Right lobe of liver (tissue), 4 donors: ENCODE measurements at regions not wholly inside any gene's neighbourhood (a gene's known extent, or its start where the extent isn't known, plus 50 kb on each side); places are given as distances from the start of the nearest gene placed in this dataset.
"Not testable (repeated sequence)": the region's sequence is repeated elsewhere in the genome, so short reads cannot be mapped to it uniquely, and the experiment has no call there.

ENCODE experiments used
- POLR2A ChIP-seq: fragments of 450-650 bp; IDR thresholded peaks from one replicate; pipeline ENCODE4 v1.6.1; 2017; ENCODE audit warnings: antibody characterized with exemption, mild to moderate bottlenecking
- TF ChIP-seq, protein P1 (sequence below), 4 donors: fragments of 200-600 bp in 3 of 4; fragments of 450-650 bp in 1 of 4; IDR thresholded peaks; one replicate each; pipeline versions ENCODE4 v1.5.1 to v1.8.0; 2016 to 2022; ENCODE audit warnings: antibody characterized with exemption in 4 of 4, mild to moderate bottlenecking in 2 of 4
- donor health status: DM: no; HTN: no; CAD: no.
- donor health status: DM: no; HTN: no; CAD: no.
- donor health status: DM: no; HTN: yes; CAD: no.

DNA sequence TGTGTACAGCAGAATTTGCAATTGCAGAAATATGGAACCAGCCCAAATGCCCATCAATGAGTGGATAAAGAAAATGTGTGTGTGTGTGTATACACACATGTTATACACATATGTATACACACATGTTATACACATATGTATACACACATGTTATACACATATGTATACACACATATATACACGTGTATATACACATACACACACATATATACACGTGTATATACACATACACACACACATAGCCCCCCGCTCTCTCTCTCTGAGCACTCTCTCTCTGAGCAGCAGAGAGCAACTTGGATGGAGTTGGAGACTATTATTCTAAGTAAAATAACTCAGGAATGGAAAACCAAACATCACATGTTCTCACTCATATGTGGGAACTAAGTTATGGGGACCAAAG lies 289.6 kb upstream of the INTU start:
- TF ChIP-seq, protein P1, sequence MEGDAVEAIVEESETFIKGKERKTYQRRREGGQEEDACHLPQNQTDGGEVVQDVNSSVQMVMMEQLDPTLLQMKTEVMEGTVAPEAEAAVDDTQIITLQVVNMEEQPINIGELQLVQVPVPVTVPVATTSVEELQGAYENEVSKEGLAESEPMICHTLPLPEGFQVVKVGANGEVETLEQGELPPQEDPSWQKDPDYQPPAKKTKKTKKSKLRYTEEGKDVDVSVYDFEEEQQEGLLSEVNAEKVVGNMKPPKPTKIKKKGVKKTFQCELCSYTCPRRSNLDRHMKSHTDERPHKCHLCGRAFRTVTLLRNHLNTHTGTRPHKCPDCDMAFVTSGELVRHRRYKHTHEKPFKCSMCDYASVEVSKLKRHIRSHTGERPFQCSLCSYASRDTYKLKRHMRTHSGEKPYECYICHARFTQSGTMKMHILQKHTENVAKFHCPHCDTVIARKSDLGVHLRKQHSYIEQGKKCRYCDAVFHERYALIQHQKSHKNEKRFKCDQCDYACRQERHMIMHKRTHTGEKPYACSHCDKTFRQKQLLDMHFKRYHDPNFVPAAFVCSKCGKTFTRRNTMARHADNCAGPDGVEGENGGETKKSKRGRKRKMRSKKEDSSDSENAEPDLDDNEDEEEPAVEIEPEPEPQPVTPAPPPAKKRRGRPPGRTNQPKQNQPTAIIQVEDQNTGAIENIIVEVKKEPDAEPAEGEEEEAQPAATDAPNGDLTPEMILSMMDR (IDR thresholded peaks at IDR 0.05) = not testable (repeated sequence)
- not testable (repeated sequence) for TF ChIP-seq POLR2A
